ENCODE measurements at regions not wholly inside any gene's neighbourhood (a gene's known extent, or its start where the extent isn't known, plus 50 kb on each side); places are given as distances from the start of the nearest gene placed in this dataset.

DNA sequence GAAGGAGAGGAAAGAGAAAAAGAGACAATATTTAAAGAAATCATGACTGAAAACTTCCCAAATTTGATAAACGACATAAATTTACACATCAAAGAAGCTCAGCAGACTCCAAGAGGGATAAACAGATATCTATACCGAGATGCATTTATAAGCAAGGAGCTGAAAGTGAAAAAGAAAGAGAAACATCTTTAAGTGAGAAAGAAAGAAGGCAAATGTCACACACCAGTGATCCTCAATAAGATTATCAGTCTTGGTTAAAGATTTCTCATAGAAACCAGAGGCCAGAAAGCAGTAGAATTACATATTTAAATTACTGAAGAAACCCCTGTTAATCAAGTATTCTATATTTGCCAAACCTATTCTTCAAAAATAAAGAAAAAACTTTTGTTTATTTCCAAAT lies 424.2 kb downstream of the SLC16A7 start:
- TF ChIP-seq, protein P1, sequence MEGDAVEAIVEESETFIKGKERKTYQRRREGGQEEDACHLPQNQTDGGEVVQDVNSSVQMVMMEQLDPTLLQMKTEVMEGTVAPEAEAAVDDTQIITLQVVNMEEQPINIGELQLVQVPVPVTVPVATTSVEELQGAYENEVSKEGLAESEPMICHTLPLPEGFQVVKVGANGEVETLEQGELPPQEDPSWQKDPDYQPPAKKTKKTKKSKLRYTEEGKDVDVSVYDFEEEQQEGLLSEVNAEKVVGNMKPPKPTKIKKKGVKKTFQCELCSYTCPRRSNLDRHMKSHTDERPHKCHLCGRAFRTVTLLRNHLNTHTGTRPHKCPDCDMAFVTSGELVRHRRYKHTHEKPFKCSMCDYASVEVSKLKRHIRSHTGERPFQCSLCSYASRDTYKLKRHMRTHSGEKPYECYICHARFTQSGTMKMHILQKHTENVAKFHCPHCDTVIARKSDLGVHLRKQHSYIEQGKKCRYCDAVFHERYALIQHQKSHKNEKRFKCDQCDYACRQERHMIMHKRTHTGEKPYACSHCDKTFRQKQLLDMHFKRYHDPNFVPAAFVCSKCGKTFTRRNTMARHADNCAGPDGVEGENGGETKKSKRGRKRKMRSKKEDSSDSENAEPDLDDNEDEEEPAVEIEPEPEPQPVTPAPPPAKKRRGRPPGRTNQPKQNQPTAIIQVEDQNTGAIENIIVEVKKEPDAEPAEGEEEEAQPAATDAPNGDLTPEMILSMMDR (optimal IDR thresholded peaks at IDR 0.05 in 1 of 3, IDR thresholded peaks at IDR 0.05 in 1 of 3, conservative IDR thresholded peaks at IDR 0.05 in 1 of 3; ENCODE audit: extremely low read depth in 1 of 3, insufficient read depth in 2 of 3, low read length in 3 of 3) = no peak
- no peak for TF ChIP-seq EZH2 (IDR thresholded peaks at IDR 0.05; ENCODE audit: low read length)
- H3K27me3 ChIP-seq (ENCODE audit: control insufficient read depth, extremely low read depth, insufficient read depth, low read length) = no peaks in the 10 kb centered on the region
- dilution Hi-C loops (cut with MboI; ENCODE audit: extremely low pct_ligation_motif_present, low sequenced_read_pairs) = no loop called here

GRCh38 chr12:60021235-60021634 lies 425.4 kb downstream of the SLC16A7 start:
- Histone ChIP-seq H3K4me3 (ENCODE audit: control insufficient read depth in 2 of 3, extremely low read depth in 1 of 3, insufficient read depth in 2 of 3, low read depth in 1 of 3, low read length in 3 of 3) (no peak overlapping the region), H3K9ac (ENCODE audit: control insufficient read depth, extremely low read depth, insufficient read depth, low read length) (no peak overlapping the region), H3K9me1 (ENCODE audit: control insufficient read depth, extremely low read depth, insufficient read depth, low read length) (no peaks in the 10 kb centered on the region), H3K27ac (ENCODE audit: control insufficient read depth, insufficient read depth, low read length) (no peak overlapping the region), H3K27me3 (ENCODE audit: control insufficient read depth, extremely low read depth, insufficient read depth, low read length) (no peaks in the 10 kb centered on the region), H3K36me3 (ENCODE audit: control insufficient read depth in 2 of 2, extremely low read depth in 1 of 2, insufficient read depth in 2 of 2, low read length in 2 of 2) (no peaks in the 10 kb centered on the region), H3K9me3 (ENCODE audit: control insufficient read depth, low read depth, low read length) (no peaks in the 10 kb centered on the region), H2AFZ (ENCODE audit: control insufficient read depth, low read length) (no peak overlapping the region), H4K20me1 (ENCODE audit: control insufficient read depth, extremely low read depth, insufficient read depth, low read length) (no peaks in the 10 kb centered on the region), H3K4me1 (ENCODE audit: control insufficient read depth, extremely low read depth, insufficient read depth, low read length) (no peaks in the 10 kb centered on the region), H3K4me2 (ENCODE audit: control insufficient read depth, extremely low read depth, insufficient read depth, low read depth, low read length) (no peak overlapping the region), H3K79me2 (ENCODE audit: control insufficient read depth, insufficient read depth, low read length) (no peaks in the 10 kb centered on the region)
- DNase-seq (ENCODE audit: low read depth, low spot score) (no peak), FAIRE-seq (no peak)
- dilution Hi-C loops (cut with MboI; ENCODE audit: extremely low pct_ligation_motif_present, low sequenced_read_pairs) = no loop called here
- TF ChIP-seq, protein P1 (optimal IDR thresholded peaks at IDR 0.05 in 1 of 3, IDR thresholded peaks at IDR 0.05 in 1 of 3, conservative IDR thresholded peaks at IDR 0.05 in 1 of 3; ENCODE audit: extremely low read depth in 1 of 3, insufficient read depth in 2 of 3, low read length in 3 of 3) = no peak
- TF ChIP-seq EZH2 (IDR thresholded peaks at IDR 0.05; ENCODE audit: low read length) = no peak

More for the DNA sequence above, 424.2 kb downstream of the SLC16A7 start:
- Histone ChIP-seq H3K79me2 (ENCODE audit: control insufficient read depth, insufficient read depth, low read length) (no peaks in the 10 kb centered on the region), H3K4me1 (ENCODE audit: control insufficient read depth, extremely low read depth, insufficient read depth, low read length) (no peaks in the 10 kb centered on the region), H3K4me2 (ENCODE audit: control insufficient read depth, extremely low read depth, insufficient read depth, low read depth, low read length) (no peak overlapping the region), H3K9ac (ENCODE audit: control insufficient read depth, extremely low read depth, insufficient read depth, low read length) (no peak overlapping the region), H3K9me3 (ENCODE audit: control insufficient read depth, low read depth, low read length) (no peaks in the 10 kb centered on the region), H4K20me1 (ENCODE audit: control insufficient read depth, extremely low read depth, insufficient read depth, low read length) (no peaks in the 10 kb centered on the region), H3K4me3 (ENCODE audit: control insufficient read depth in 2 of 3, extremely low read depth in 1 of 3, insufficient read depth in 2 of 3, low read depth in 1 of 3, low read length in 3 of 3) (no peak overlapping the region), H2AFZ (ENCODE audit: control insufficient read depth, low read length) (no peak overlapping the region), H3K9me1 (ENCODE audit: control insufficient read depth, extremely low read depth, insufficient read depth, low read length) (no peaks in the 10 kb centered on the region), H3K36me3 (ENCODE audit: control insufficient read depth in 2 of 2, extremely low read depth in 1 of 2, insufficient read depth in 2 of 2, low read length in 2 of 2) (no peaks in the 10 kb centered on the region), H3K27ac (ENCODE audit: control insufficient read depth, insufficient read depth, low read length) (no peak overlapping the region)
- FAIRE-seq (no peak), DNase-seq (ENCODE audit: low read depth, low spot score) (no peak)
